Hematopoietic multipotent progenitor cell treated with erythropoietin and hydrocortisone succinate and interleukin-3 and kit ligand, for 8 days (in vitro differentiated cells): ENCODE measurements at regions not wholly inside any gene's neighbourhood (a gene's known extent, or its start where the extent isn't known, plus 50 kb on each side); places are given as distances from the start of the nearest gene placed in this dataset.
A peak's percentile ranks its signal among the peaks of the same experiment; 100 is the strongest.
"Not testable (repeated sequence)": the region's sequence is repeated elsewhere in the genome, so short reads cannot be mapped to it uniquely, and the experiment has no call there.

Experiments
- DNase-seq: peaks from one replicate; pipeline ENCODE4 v3.0.0-alpha.2; 2015

DNA sequence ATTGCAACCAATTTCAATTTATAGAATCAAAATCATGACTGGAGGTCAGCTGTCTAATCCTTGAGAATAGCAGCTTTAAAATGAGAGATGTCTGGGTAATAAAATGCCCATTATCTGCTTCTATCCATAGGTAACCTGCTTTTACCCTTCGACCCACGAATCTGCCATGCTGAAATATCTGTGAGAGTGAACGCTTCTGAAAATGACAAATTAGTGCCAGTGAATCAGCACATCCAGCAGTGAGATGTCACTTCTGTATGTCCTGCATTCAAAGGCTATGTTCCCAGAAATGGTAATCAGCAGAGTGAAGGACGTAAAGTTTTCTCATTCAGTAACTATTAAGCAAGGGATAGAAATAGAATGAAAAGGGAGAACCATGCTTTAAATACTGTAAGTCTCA, 532.4 kb upstream of the ITGA1 start:
- no peak for DNase-seq

GRCh38 chr5:52262844-52263243, 524.9 kb upstream of the ITGA1 start:
- no peak for DNase-seq

GRCh38 chr5:52269401-52269800, 518.3 kb upstream of the ITGA1 start:
- DNase-seq, result no peak

- DNase-seq, result no peak
These were observed 517.9 kb upstream of the ITGA1 start for GRCh38 chr5:52269859-52270258.

- no peak for DNase-seq
These were observed 512.1 kb upstream of the ITGA1 start for GRCh38 chr5:52275639-52276038.

GRCh38 chr5:52277101-52277500, 510.6 kb upstream of the ITGA1 start:
- DNase-seq, result no peak

GRCh38 chr5:52282647-52283046, 505.1 kb upstream of the ITGA1 start:
- DNase-seq, result no peak

DNA sequence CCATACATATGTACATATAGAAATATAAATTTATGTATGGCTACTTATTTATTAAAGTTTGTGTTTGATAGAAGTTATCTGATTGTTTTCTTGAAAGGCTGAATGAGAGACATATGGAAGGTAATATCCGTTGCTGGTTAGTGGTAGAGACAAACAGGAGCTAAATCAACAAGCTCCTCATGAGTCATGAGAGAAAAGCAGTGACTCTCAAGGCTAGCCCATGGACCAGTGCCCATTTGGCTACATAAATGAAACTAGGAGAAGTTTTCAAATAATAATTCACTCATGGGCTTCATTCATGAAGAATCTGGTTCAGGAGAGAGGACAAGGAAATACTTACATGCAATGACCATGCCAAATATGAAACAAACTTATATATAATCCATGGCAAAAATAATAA, 504.5 kb upstream of the ITGA1 start:
- no peak for DNase-seq

DNA sequence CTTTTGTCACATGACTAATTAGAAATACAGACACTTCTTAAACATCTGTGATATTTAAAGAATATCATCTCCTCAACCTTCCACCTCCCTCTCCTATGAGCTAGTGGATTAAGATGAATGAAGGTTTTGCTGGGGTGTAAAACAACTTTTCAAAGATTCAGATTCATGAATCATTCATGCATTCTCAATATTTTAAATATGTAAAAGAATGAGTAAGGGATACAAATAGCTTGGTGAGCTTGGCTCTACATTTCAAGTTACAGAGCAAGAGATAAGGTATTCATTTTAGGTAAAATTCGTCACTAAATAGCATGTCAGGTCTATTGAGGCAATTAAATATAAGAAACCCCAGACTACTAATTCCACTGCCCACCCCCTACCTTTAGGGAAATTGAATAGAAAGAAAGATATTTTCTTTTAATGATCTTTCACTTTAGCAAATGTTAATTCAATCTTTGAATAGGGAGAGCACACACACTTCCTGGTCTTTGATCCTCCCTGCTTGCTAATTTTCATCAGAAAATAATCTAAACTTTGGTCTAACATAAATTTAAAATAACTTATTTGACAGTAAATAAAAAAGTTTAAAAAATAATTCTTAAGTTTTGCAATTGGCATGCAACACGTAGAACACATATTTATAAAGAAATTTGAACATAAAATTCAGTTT, 486.9 kb upstream of the ITGA1 start:
- DNase-seq, result no peak

DNA sequence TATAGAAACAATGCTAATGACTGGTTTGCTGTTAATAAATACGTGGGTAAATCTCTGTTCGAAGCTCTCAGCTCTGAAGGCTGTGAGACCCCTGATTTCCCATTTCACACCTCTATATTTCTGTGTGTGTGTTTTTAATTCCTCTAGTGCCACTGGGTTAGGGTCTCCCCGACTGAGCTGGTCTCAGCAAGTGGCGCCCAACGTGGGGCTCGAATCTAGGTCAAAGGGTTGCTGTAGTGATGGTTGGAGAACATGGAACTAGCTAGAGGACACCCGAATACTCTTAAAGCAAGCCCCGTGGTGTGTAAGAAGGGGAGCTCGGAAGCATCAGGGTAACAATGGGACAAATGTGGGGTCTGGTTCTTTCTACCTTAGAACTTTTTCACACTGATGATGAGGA, 482.9 kb upstream of the ITGA1 start:
- not testable (repeated sequence) for DNase-seq

DNA sequence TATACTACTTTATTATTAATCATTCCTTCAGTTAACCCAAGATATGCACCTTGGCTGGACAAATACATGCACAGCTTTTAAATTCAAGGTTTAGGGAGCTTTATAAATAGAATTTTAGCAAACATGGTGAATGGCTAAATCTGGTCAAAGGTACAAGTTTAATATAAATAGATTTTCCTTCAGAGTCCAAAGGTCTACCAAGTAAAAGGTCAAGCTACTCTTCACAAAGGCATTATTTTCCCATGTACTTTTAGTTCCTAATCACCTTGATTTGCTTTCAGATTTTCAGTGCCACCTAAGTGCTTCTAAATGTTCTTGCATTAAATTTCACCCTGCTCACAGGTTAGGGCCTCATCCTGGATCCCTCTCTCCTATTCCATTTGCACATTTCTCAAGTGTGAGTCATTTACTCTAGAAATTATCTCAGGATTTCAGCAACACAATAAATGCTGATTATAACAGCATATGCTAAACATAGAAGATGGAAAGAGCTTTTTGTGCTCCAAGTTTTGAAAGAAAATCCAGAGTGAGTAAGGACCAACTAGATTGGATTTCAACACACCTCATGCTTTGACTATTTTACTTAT, 459.4 kb upstream of the ITGA1 start:
- no peak for DNase-seq

DNA sequence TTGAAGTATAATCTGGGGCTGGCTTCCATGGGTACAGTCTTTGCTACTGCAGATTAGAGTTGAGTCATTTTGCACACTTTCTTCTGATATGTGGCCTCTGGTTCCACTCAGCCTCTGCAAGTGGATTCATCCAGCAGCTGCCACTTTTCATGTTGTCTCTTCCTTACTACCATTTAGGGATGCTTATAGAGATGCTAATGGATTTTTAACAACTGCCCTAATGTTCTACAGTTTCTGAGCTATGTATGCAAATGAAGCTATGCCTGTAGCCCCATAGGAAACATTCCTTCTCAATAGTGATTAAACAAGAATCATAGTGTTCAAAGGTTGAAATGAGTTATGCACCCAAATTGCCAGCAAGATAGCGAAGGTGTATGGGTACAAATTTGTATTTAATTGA, 456.0 kb upstream of the ITGA1 start:
- DNase-seq, result no peak

GRCh38 chr5:52334367-52334766, 453.3 kb upstream of the ITGA1 start:
- no peak for DNase-seq

- DNase-seq, result no peak
These were observed 448.4 kb upstream of the ITGA1 start for GRCh38 chr5:52339285-52339684.

DNA sequence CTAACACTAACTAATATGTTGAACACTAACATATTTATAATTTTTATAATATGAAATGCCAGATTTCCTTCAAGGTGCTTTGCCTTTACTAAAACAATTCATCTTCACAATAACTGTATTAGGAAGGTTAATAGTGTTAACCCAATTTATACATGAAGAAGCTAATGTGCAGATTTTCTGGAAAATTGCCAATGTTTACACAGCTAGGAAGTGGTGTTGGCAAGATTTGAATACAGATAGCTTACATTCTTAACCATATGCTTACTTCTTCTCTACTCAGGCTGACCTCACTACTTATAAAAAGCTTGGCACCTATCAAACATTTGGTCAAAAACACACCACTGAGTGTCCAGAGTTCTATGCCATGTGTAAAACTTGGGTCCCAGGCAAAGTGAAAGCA, 445.4 kb upstream of the ITGA1 start:
- no peak for DNase-seq

- peak; percentile 11 for DNase-seq
These were observed 431.3 kb upstream of the ITGA1 start for GRCh38 chr5:52356311-52356918.

DNA sequence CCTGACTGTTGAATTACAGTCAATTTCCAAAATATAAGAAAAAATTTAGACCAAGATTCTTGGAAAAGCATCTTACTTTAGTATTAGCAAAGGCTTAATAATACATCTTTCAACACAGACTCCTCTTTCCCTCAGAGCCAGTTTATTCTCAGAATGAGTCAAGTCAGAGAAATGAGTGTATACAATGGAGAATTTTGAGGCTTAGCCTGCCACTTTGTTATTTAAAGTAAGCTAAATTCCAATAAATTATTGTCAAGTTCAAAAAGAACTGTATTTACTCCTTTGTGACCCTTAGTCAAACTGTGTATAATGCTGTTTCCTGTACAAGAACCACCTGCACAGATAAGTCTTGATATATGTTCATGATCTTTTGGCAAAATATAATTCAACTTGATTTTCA, 428.5 kb upstream of the ITGA1 start:
- no peak for DNase-seq

GRCh38 chr5:52360985-52361384, 426.7 kb upstream of the ITGA1 start:
- no peak for DNase-seq

DNA sequence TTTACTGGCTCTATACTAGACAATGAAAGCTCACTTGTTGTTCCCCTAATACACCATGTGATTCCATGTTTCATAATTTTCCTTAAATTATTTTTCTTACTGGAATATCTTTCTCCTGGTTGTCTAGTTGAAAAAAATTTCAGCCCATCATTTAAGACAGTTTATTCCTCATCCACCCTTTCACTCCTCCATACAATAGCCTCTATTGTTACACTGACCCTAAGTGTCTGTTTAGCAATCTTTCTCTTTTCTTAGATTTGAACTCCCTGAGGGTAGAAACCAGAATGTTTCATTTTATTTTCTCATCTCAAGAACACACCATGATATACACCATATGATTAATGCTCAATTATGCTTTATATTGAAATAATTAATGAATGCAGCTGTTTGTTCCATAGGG, 413.4 kb upstream of the ITGA1 start:
- no peak for DNase-seq

DNA sequence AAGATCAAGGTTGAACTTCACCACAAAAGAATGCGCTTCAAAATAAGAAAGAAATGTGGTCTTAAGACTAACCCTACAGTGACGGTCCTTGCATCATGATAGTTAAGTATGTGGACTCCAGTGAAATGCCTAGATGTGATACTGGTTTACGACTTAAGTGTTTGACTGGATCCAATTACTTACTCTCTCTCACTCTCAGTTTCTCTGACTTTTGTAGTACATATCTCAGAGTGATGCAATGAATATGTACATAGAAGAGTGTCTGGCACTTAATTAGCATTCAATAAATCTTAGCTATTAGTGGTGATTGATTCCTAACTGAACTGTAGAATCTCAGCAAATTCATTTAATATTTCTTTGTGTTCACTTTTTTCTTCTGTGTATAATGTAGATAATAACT, 411.7 kb upstream of the ITGA1 start:
- DNase-seq, result no peak

DNA sequence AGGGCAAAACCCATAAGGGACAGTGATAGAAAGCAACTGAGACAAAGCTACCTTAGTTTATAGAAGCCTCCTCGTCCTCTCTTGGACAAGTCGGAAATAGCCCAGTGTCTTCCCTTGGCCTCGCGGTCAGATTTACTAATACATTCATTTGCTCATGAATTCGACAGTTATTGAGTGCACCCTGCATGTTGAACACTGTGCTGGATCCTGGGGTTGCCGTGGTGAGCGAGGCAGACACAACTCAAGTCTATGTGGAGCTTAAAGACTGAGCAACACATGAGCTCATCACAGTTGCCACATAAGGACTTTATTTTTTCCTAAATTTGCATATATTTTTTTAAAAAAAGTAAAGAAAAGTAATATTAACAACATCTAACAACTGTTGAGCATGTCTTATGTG, 411.1 kb upstream of the ITGA1 start:
- DNase-seq, result no peak

- DNase-seq, result no peak
These were observed 409.5 kb upstream of the ITGA1 start for GRCh38 chr5:52378237-52378636.

DNA sequence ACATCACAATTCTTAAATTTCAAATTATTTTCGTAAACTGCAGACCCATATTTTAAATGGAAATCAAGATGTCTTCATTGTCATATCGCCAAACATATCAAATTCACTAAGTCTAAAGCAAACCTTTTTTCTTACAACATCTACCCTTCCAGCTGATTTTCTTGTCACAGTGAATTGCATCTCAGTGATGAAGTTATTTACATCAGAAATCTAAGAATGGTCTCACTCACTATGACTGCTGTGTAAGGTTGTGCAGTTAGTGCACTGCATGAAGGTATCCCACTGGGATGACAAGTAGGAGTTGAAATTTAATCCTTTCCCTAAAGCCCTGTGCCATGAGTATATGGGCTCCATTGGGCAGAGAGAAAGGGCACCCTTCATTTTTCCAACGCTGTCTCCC, 399.4 kb upstream of the ITGA1 start:
- no peak for DNase-seq

GRCh38 chr5:52392321-52392720, 395.4 kb upstream of the ITGA1 start:
- no peak for DNase-seq

DNA sequence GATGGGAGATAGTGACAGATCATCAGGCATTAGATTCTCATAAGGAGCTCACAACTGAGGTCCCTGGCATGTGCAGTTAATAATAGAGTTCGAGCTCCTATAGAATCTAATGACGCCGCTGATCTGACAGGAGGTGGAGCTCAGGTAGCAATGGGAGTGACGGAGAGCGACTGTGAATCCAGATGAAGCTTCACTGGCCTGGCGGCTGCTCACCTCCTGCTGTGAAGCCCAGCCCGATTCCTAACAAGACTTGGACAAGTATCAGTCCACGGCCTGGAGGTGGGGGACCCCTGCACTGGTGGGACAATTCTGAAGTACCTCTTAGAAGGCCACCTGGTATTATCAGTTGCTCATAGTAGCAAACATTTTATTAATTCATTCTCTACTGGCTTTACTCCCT, 377.9 kb upstream of the ITGA1 start:
- no peak for DNase-seq
